Mammary epithelial cell (primary cell): ENCODE measurements at regions not wholly inside any gene's neighbourhood (a gene's known extent, or its start where the extent isn't known, plus 50 kb on each side); places are given as distances from the start of the nearest gene placed in this dataset.

Experiments used
- CTCF ChIP-seq, 2 donors: IDR thresholded peaks in 1 of 2; conservative IDR thresholded peaks in 1 of 2; 2 replicates each; pipeline ENCODE4 v1.5.1; 2011 to 2012; ENCODE audit warnings: inconsistent platforms in 2 of 2, low read length in 2 of 2, mild to moderate bottlenecking in 2 of 2, control low read depth in 1 of 2, low read depth in 1 of 2; ENCODE audit not compliant: insufficient read depth in 1 of 2; ENCODE audit errors: extremely low read depth in 1 of 2
- EZH2 ChIP-seq: IDR thresholded peaks from 2 replicates; pipeline ENCODE4 v1.6.1; 2012; ENCODE audit warnings: low read length, inconsistent platforms, borderline replicate concordance

- TF ChIP-seq CTCF (conservative IDR thresholded peaks at IDR 0.05 in 1 of 2, IDR thresholded peaks at IDR 0.05 in 1 of 2; ENCODE audit: extremely low read depth in 1 of 2, insufficient read depth in 1 of 2, low read depth in 1 of 2, low read length in 2 of 2) (no peak), EZH2 (no peak)
These were observed 326.7 kb upstream of the GRAMD2B start for GRCh38 chr5:126096442-126097006.
